AG04450 (cell line): ENCODE measurements at regions not wholly inside any gene's neighbourhood (a gene's known extent, or its start where the extent isn't known, plus 50 kb on each side); places are given as distances from the start of the nearest gene placed in this dataset.

Experiments used
- CTCF ChIA-PET: fragments of 300-600, 350-600 bp; formaldehyde crosslinking; extraction: SDS; loops from one replicate; lab custom pipeline; 2022; ENCODE audit warnings: antibody characterized with exemption, inconsistent platforms; lab: Charles Lee
- POLR2A ChIA-PET: fragments of 350-600 bp; formaldehyde crosslinking; extraction: SDS; loops from one replicate; lab custom pipeline; 2021; ENCODE audit warnings: antibody characterized with exemption, inconsistent platforms; lab: Yijun Ruan, JAX
- DNase-seq: peaks from one replicate; pipeline ENCODE4 v3.0.0-alpha.2; 2011; ENCODE audit warnings: low read depth, low spot score
- H3K27ac ChIP-seq: one replicate; pipeline ENCODE4 v1.5.1; 2012; ENCODE audit warnings: low read depth, low read length, control low read depth
- H3K27me3 ChIP-seq: one replicate; pipeline ENCODE4 v1.6.0; 2012; ENCODE audit warnings: low read length; ENCODE audit not compliant: control insufficient read depth, insufficient read depth
- H3K4me3 ChIP-seq: 2 replicates; pipeline ENCODE4 v1.5.1; 2011; ENCODE audit warnings: mild to moderate bottlenecking, low read depth, low read length, control low read depth
- H3K9me3 ChIP-seq: 2 replicates; pipeline ENCODE4 v1.5.1; 2012; ENCODE audit warnings: low read length; ENCODE audit not compliant: control insufficient read depth, insufficient read depth
- TF ChIP-seq, protein P1 (sequence below): IDR thresholded peaks from 2 replicates; pipeline ENCODE4 v1.5.1; 2011; ENCODE audit warnings: low read depth, low read length, control low read depth, inconsistent platforms

GRCh38 chr3:61311044-61311443, 59.8 kb upstream of the FHIT start:
- ChIA-PET POLR2A (no interaction called here), CTCF (no interaction called here)
- no peak for DNase-seq
- no peaks in the 10 kb centered on the region for H3K9me3 ChIP-seq
- H3K27ac ChIP-seq, result no peak overlapping the region
- TF ChIP-seq, protein P1, sequence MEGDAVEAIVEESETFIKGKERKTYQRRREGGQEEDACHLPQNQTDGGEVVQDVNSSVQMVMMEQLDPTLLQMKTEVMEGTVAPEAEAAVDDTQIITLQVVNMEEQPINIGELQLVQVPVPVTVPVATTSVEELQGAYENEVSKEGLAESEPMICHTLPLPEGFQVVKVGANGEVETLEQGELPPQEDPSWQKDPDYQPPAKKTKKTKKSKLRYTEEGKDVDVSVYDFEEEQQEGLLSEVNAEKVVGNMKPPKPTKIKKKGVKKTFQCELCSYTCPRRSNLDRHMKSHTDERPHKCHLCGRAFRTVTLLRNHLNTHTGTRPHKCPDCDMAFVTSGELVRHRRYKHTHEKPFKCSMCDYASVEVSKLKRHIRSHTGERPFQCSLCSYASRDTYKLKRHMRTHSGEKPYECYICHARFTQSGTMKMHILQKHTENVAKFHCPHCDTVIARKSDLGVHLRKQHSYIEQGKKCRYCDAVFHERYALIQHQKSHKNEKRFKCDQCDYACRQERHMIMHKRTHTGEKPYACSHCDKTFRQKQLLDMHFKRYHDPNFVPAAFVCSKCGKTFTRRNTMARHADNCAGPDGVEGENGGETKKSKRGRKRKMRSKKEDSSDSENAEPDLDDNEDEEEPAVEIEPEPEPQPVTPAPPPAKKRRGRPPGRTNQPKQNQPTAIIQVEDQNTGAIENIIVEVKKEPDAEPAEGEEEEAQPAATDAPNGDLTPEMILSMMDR, result no peak
- no peak overlapping the region for H3K4me3 ChIP-seq
- H3K27me3 ChIP-seq, result no peaks in the 10 kb centered on the region

DNA sequence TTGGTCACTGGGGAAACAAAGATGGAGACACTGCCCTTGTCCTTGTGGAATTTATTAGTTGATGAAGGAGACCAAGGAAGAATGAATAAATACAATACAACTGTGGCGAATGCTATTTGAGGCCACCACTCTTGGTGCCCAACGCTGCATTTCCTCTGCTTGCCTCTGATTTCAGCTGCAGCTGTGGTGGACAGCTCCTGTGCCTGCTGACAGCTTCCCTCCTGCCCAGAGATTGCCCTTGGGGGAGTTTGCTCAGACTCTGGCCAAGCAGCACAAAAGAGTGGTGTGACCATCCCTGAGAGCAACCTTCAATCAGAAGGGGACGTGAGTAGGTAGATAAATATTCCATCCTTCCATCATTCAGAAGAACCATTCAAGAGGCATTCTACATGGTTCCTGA, 64.6 kb upstream of the FHIT start:
- Histone ChIP-seq H3K27ac (no peak overlapping the region), H3K9me3 (no peaks in the 10 kb centered on the region), H3K4me3 (no peak overlapping the region), H3K27me3 (no peaks in the 10 kb centered on the region)
- DNase-seq, result no peak
- ChIA-PET CTCF (no interaction called here), POLR2A (no interaction called here)
- TF ChIP-seq, protein P1, result no peak

GRCh38 chr3:61323094-61323493, 71.8 kb upstream of the FHIT start:
- ChIA-PET POLR2A (no interaction called here), CTCF (no interaction called here)
- no peak overlapping the region for H3K27ac ChIP-seq
- H3K9me3 ChIP-seq, result no peaks in the 10 kb centered on the region
- DNase-seq, result no peak
- TF ChIP-seq, protein P1, result no peak
- H3K27me3 ChIP-seq, result no peaks in the 10 kb centered on the region
- no peak overlapping the region for H3K4me3 ChIP-seq

- CTCF ChIA-PET, result interaction anchor here (1.4 kb wide), 1 partner anchor 49 kb away, joined by 3 read pairs; no protein-coding TSS in a partner anchor
- POLR2A ChIA-PET, result no interaction called here
- Histone ChIP-seq H3K27me3 (no peaks in the 10 kb centered on the region), H3K27ac (no peak overlapping the region), H3K4me3 (no peak overlapping the region), H3K9me3 (no peaks in the 10 kb centered on the region)
- DNase-seq, result no peak
- TF ChIP-seq, protein P1, result no peak
Measured at GRCh38 chr3:61331929-61332552, 80.8 kb upstream of the FHIT start.

- H3K9me3 ChIP-seq, result no peaks in the 10 kb centered on the region
- ChIA-PET CTCF (no interaction called here), POLR2A (no interaction called here)
- H3K4me3 ChIP-seq, result no peak overlapping the region
- DNase-seq, result no peak
- no peak overlapping the region for H3K27ac ChIP-seq
- TF ChIP-seq, protein P1, result no peak
- no peaks in the 10 kb centered on the region for H3K27me3 ChIP-seq
Measured at GRCh38 chr3:61333192-61333961, 82.1 kb upstream of the FHIT start.
